A549 (cell line): ENCODE measurements at regions not wholly inside any gene's neighbourhood (a gene's known extent, or its start where the extent isn't known, plus 50 kb on each side); places are given as distances from the start of the nearest gene placed in this dataset.
A peak's percentile ranks its signal among the peaks of the same experiment; 100 is the strongest.
"Not testable (repeated sequence)": the region's sequence is repeated elsewhere in the genome, so short reads cannot be mapped to it uniquely, and the experiment has no call there.

Source experiments
- ATAC-seq, 2 experiments: fragments of 200-7000 bp in 1 of 2; fragments of >200 bp in 1 of 2; cut with Nextera tagmentation in 1 of 2; cut with Tn5 transposase in 1 of 2; 3 replicates each; pipeline versions ENCODE4 v1.8.0 to v1.9.1; 2018 to 2020; ENCODE audit warnings: mild to moderate bottlenecking in 1 of 2, moderate library complexity in 1 of 2
- CTCF ChIA-PET: fragments of 300-600 bp; sonication (Branson Sonifier 250); formaldehyde crosslinking; extraction: SDS; loops from one replicate; lab custom pipeline; 2021; ENCODE audit warnings: antibody characterized with exemption, inconsistent platforms; lab: Yijun Ruan, JAX
- POLR2A ChIA-PET: fragments of 350-600 bp; formaldehyde crosslinking; extraction: SDS; loops from one replicate; lab custom pipeline; 2021; ENCODE audit warnings: antibody characterized with exemption, inconsistent platforms; lab: Yijun Ruan, JAX
- DNase-seq, 2 experiments: peaks; one replicate each; pipeline versions ENCODE4 v3.0.0 to v3.0.0-alpha.2; 2011 to 2016; ENCODE audit warnings: low read depth in 1 of 2, low spot score in 1 of 2
- FAIRE-seq: peaks from 2 replicates; lab custom pipeline; 2011; peaks lifted over from hg19 to GRCh38; lab: Jason Lieb, UNC
- H3K27ac ChIP-seq, 2 experiments: fragments of >200 bp; sonication (Bioruptor Twin); formaldehyde crosslinking; 3 replicates each; pipeline ENCODE4 v1.5.1; 2016 to 2017
- H3K4me1 ChIP-seq: fragments of >200 bp; sonication (Bioruptor Twin); formaldehyde crosslinking; 3 replicates; pipeline ENCODE4 v1.6.1; 2016
- H3K4me2 ChIP-seq: fragments of >200 bp; sonication (Bioruptor Twin); formaldehyde crosslinking; 3 replicates; pipeline ENCODE4 v1.6.1; 2016
- H3K4me3 ChIP-seq: fragments of >200 bp; sonication (Bioruptor Twin); formaldehyde crosslinking; 3 replicates; pipeline ENCODE4 v1.5.1; 2016
- H3K9me3 ChIP-seq: fragments of >200 bp; sonication (Bioruptor Twin); formaldehyde crosslinking; 3 replicates; pipeline ENCODE4 v1.6.1; 2016
- BHLHE40 ChIP-seq: IDR thresholded peaks from 2 replicates; pipeline ENCODE4 v1.6.1; 2012; ENCODE audit warnings: low read depth, low read length, inconsistent platforms
- CBX2 ChIP-seq: fragments of 200-600 bp; sonication (generic); IDR thresholded peaks from 2 replicates; pipeline ENCODE4 v1.6.1; 2016; ENCODE audit warnings: low read depth, mild to moderate bottlenecking, borderline replicate concordance
- CHD4 ChIP-seq: fragments of 200-600 bp; sonication (generic); IDR thresholded peaks from 2 replicates; pipeline ENCODE4 v1.6.1; 2016; ENCODE audit warnings: antibody characterized with exemption, mild to moderate bottlenecking, borderline replicate concordance
- EP300 ChIP-seq, 2 experiments: fragments of >200 bp; sonication (Bioruptor Twin); formaldehyde crosslinking; IDR thresholded peaks; 2 replicates in 1 of 2; 3 replicates in 1 of 2; pipeline ENCODE4 v1.6.1; 2016 to 2017
- FOSB ChIP-seq: fragments of 250-450 bp; sonication (Bioruptor Pico); IDR thresholded peaks from 2 replicates; pipeline ENCODE4 v1.5.0; 2020; ENCODE audit warnings: mild to moderate bottlenecking, moderate library complexity
- HDAC2 ChIP-seq: fragments of 200-600 bp; sonication (generic); IDR thresholded peaks from 2 replicates; pipeline ENCODE4 v1.6.1; 2016
- JUN ChIP-seq, 2 experiments: fragments of >200 bp; sonication (Bioruptor Twin); formaldehyde crosslinking; IDR thresholded peaks; 2 replicates in 1 of 2; 3 replicates in 1 of 2; pipeline ENCODE4 v1.6.1; 2016 to 2017
- KDM1A ChIP-seq: fragments of 200-600 bp; sonication (generic); IDR thresholded peaks from 2 replicates; pipeline ENCODE4 v1.6.1; 2016; ENCODE audit warnings: low read depth, mild to moderate bottlenecking
- MAFK ChIP-seq: fragments of 450-650 bp; IDR thresholded peaks from 2 replicates; pipeline ENCODE4 v1.6.1; 2014; ENCODE audit not compliant: partially characterized antibody
- MYC ChIP-seq: IDR thresholded peaks from 2 replicates; pipeline ENCODE4 v1.6.1; 2012; ENCODE audit warnings: mild to moderate bottlenecking, inconsistent platforms, low read length, improper control_type of control experiment, borderline replicate concordance
- NFE2L2 ChIP-seq: fragments of 150-350 bp; conservative IDR thresholded peaks from 2 replicates; pipeline ENCODE4 v1.6.1; 2014; ENCODE audit warnings: low read length
- PHF8 ChIP-seq: fragments of 200-600 bp; sonication (generic); IDR thresholded peaks from 2 replicates; pipeline ENCODE4 v1.6.1; 2016; ENCODE audit warnings: low read depth, mild to moderate bottlenecking, antibody characterized with exemption, moderate library complexity, borderline replicate concordance
- RCOR1 ChIP-seq: fragments of 150-350 bp; IDR thresholded peaks from 2 replicates; pipeline ENCODE4 v1.6.1; 2014; ENCODE audit warnings: antibody characterized with exemption, low read length, low read depth
- RFX5 ChIP-seq: fragments of 450-650 bp; IDR thresholded peaks from 2 replicates; pipeline ENCODE4 v1.7.1; 2014; ENCODE audit warnings: antibody characterized with exemption, mild to moderate bottlenecking, moderate library complexity
- TFCP2L1 ChIP-seq: fragments of 250-450 bp; sonication (Bioruptor Pico); IDR thresholded peaks from 2 replicates; pipeline ENCODE4 v1.5.0; 2021; ENCODE audit warnings: mild to moderate bottlenecking
- TP53 ChIP-seq: fragments of 250-450 bp; sonication (Bioruptor Pico); IDR thresholded peaks from 2 replicates; pipeline ENCODE4 v1.5.0; 2021; ENCODE audit warnings: mild to moderate bottlenecking, moderate library complexity
- WGBS: methylation state at CpG from one replicate; pipeline ENCODE4 v1.1.6; 2017; ENCODE audit errors: missing lambda C conversion rate; 5-methylcytosine and 5-hydroxymethylcytosine counted together
- TF ChIP-seq, protein P1 (sequence below): fragments of >200 bp; sonication (Bioruptor Twin); formaldehyde crosslinking; IDR thresholded peaks from 3 replicates; pipeline ENCODE4 v1.5.1; 2016
- TF ChIP-seq, protein P2 (sequence below): fragments of 250-450 bp; sonication (Bioruptor Pico); IDR thresholded peaks from 2 replicates; pipeline ENCODE4 v1.5.0; 2021; ENCODE audit warnings: mild to moderate bottlenecking, moderate library complexity, borderline replicate concordance
- TF ChIP-seq, protein P3 (sequence below): IDR thresholded peaks from 2 replicates; pipeline ENCODE4 v1.6.1; 2012
- TF ChIP-seq, protein P4 (sequence below): fragments of >200 bp; sonication (Bioruptor Twin); formaldehyde crosslinking; IDR thresholded peaks from 3 replicates; pipeline ENCODE4 v1.6.1; 2016

DNA sequence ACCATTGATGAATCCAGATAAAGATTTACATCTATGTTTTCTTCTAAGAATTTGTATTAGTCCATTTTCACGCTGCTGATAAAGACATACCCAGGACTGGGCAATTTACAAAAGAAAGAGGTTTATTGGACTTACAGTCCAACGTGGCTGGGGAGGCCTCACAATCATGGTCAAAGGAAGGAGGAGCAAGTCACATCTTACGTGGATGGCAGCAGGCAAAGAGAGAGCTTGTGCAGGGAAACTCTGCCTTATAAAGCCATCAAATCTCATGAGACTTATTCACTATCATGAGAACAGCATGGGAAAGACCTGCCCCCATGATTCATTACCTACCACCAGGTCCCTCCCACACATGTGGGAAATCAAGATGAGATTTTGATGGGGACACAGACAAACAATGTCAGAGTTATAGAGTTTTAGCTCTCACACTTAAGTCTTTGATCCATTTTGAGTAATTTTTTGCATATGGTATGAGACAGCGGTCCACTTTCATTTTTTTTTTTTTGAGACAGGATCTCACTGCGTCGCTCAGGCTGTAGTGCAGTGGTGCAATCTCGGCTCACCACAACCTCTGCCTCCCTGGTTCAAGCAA, 53.5 kb upstream of the JADE2 start:
- DNase-seq, FAIRE-seq, H3K4me3 ChIP-seq, H3K4me2 ChIP-seq, H3K9me3 ChIP-seq, H3K27ac ChIP-seq, POLR2A ChIA-PET, ATAC-seq: not testable (repeated sequence)
- 70% methylated on average over 7 of the region's 7 CpGs for WGBS
- CTCF ChIA-PET, result interaction anchor here (1.3 kb wide), 1 partner anchor 61 kb away, joined by 3 read pairs; the partner anchor contains the start of gene CDKN2AIPNL
- peaks cover 13% of the 10 kb centered on the region for H3K4me1 ChIP-seq

DNA sequence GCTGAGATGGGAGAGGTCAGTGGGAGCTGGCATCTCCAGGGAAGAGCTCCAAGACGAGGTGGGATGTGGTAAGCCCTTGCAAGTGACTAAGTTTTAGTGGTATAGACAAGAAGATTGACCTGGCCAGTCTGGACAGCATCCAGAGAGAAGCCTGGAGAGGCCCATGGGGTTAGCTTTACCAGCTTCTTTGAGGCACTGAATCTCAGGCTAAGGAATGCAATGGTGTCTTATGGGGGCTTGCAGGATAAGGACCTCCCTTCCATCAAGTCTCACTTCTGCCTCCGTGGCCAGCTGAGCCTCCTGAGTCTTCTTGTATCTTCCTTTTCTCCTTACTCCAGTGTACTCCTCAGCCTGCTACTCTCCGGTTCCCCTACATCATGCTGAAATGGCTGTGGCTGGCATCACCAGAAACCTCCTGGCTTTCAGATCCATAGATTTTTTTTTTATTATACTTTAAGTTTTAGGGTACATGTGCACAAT, 56.5 kb upstream of the JADE2 start:
- Histone ChIP-seq H3K4me1 (peaks cover 26% of the 10 kb centered on the region), H3K4me3 (no peak overlapping the region), H3K27ac (peak overlapping the region in 1 of 2 experiments; percentile 1; a peak in 1 of 6 replicates), H3K4me2 (no peak overlapping the region), H3K9me3 (0 out of 3 replicates have a peak, but pooled peaks cover 4% of the 10 kb centered on the region)
- ATAC-seq (no peak), FAIRE-seq (no peak), DNase-seq (no peak)
- no peak for TF ChIP-seq HDAC2
- no peak for TF ChIP-seq NFE2L2
- TF ChIP-seq BHLHE40, result no peak
- ChIA-PET POLR2A (no interaction called here), CTCF (interaction anchor here (0.9 to 1.3 kb wide), 3 partner anchors 10 to 41 kb away, joined by 3 read pairs; no protein-coding TSS in a partner anchor)
- 81% methylated on average over 3 of the region's 3 CpGs for WGBS

DNA sequence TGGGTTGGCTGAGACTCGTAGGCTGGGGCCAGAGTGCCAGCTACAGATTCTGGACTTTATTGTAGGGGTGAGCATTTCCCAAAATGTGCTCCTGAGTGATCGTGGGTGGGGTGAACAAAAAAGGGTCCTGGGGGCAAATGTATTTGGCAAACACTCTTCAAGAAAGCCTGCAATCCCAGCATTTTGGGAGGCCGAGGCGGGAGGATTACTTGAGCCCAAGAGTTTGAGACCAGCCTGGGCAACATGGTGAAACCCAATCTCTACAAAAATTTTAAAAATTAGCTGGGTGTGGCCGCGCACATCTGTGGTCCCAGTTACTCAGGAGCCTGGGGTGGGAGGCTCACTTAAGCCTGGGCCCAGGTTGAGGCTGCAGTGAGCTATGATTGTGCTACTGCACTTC, 55.5 kb upstream of the CDKN2AIPNL start:
- WGBS, result 85% methylated on average over 6 of the region's 6 CpGs
- H3K4me2 ChIP-seq, result peak overlapping the region; percentile 99
- peak overlapping the region; percentile 99 to 100 for H3K27ac ChIP-seq
- FAIRE-seq (no peak), ATAC-seq (no peak), DNase-seq (no peak)
- CTCF ChIA-PET, result interaction anchor here (0.6 to 6.0 kb wide), 15 partner anchors 16 to 950 kb away, joined by 3 to 35 read pairs (median 8); partner anchors contain the start of genes CDKN2AIPNL and JADE2
- POLR2A ChIA-PET, result interaction anchor here (1.3 to 3.1 kb wide), 12 partner anchors 15 to 290 kb away, joined by 3 to 77 read pairs (median 21); partner anchors contain the start of genes CDKN2AIPNL, JADE2 and SKP1
- TF ChIP-seq, protein P1, sequence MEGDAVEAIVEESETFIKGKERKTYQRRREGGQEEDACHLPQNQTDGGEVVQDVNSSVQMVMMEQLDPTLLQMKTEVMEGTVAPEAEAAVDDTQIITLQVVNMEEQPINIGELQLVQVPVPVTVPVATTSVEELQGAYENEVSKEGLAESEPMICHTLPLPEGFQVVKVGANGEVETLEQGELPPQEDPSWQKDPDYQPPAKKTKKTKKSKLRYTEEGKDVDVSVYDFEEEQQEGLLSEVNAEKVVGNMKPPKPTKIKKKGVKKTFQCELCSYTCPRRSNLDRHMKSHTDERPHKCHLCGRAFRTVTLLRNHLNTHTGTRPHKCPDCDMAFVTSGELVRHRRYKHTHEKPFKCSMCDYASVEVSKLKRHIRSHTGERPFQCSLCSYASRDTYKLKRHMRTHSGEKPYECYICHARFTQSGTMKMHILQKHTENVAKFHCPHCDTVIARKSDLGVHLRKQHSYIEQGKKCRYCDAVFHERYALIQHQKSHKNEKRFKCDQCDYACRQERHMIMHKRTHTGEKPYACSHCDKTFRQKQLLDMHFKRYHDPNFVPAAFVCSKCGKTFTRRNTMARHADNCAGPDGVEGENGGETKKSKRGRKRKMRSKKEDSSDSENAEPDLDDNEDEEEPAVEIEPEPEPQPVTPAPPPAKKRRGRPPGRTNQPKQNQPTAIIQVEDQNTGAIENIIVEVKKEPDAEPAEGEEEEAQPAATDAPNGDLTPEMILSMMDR, result no peak
- TF ChIP-seq FOSB (no peak), EP300 (IDR thresholded peaks at IDR 0.05) (no peak), RFX5 (no peak), JUN (IDR thresholded peaks at IDR 0.05) (no peak), KDM1A (no peak), MYC (no peak), RCOR1 (no peak), PHF8 (no peak), HDAC2 (no peak), TP53 (no peak), CHD4 (no peak), CBX2 (no peak), TFCP2L1 (CRISPR knock-in tag) (no peak), MAFK (no peak)
- TF ChIP-seq, protein P2, sequence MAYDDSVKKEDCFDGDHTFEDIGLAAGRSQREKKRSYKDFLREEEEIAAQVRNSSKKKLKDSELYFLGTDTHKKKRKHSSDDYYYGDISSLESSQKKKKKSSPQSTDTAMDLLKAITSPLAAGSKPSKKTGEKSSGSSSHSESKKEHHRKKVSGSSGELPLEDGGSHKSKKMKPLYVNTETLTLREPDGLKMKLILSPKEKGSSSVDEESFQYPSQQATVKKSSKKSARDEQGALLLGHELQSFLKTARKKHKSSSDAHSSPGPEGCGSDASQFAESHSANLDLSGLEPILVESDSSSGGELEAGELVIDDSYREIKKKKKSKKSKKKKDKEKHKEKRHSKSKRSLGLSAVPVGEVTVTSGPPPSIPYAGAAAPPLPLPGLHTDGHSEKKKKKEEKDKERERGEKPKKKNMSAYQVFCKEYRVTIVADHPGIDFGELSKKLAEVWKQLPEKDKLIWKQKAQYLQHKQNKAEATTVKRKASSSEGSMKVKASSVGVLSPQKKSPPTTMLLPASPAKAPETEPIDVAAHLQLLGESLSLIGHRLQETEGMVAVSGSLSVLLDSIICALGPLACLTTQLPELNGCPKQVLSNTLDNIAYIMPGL (CRISPR knock-in tag), result no peak
- TF ChIP-seq, protein P3, sequence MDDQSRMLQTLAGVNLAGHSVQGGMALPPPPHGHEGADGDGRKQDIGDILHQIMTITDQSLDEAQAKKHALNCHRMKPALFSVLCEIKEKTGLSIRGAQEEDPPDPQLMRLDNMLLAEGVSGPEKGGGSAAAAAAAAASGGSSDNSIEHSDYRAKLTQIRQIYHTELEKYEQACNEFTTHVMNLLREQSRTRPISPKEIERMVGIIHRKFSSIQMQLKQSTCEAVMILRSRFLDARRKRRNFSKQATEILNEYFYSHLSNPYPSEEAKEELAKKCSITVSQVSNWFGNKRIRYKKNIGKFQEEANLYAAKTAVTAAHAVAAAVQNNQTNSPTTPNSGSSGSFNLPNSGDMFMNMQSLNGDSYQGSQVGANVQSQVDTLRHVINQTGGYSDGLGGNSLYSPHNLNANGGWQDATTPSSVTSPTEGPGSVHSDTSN, result no peak
- TF ChIP-seq, protein P4, sequence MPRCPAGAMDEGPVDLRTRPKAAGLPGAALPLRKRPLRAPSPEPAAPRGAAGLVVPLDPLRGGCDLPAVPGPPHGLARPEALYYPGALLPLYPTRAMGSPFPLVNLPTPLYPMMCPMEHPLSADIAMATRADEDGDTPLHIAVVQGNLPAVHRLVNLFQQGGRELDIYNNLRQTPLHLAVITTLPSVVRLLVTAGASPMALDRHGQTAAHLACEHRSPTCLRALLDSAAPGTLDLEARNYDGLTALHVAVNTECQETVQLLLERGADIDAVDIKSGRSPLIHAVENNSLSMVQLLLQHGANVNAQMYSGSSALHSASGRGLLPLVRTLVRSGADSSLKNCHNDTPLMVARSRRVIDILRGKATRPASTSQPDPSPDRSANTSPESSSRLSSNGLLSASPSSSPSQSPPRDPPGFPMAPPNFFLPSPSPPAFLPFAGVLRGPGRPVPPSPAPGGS, result no peak
- peak overlapping the region; percentile 72; the same call in 2 of the 3 replicates for H3K4me3 ChIP-seq
- peaks cover 26% of the 10 kb centered on the region for H3K4me1 ChIP-seq
- 0 out of 3 replicates have a peak, but pooled peaks cover 4% of the 10 kb centered on the region for H3K9me3 ChIP-seq
